ENCODE measurements at regions not wholly inside any gene's neighbourhood (a gene's known extent, or its start where the extent isn't known, plus 50 kb on each side); places are given as distances from the start of the nearest gene placed in this dataset.

- DNase-seq (ENCODE audit: low read depth) = no peak
These were observed 56.2 kb upstream of the TGFBR2 start for GRCh38 chr3:30550246-30550645.

GRCh38 chr3:30551266-30551665 lies 55.1 kb upstream of the TGFBR2 start:
- Histone ChIP-seq H3K27me3 (ENCODE audit: control insufficient read depth, insufficient read depth, low read length) (no peaks in the 10 kb centered on the region), H3K4me3 (ENCODE audit: low read depth, low read length) (no peak overlapping the region), H3K36me3 (ENCODE audit: control insufficient read depth, insufficient read depth, low read length) (no peaks in the 10 kb centered on the region)
- TF ChIP-seq CTCF (IDR thresholded peaks at IDR 0.05; ENCODE audit: insufficient read depth, low read length, poor library complexity, severe bottlenecking) = no peak
- no peak for DNase-seq (ENCODE audit: low read depth)

More at GRCh38 chr3:30550246-30550645, 56.2 kb upstream of the TGFBR2 start:
- Histone ChIP-seq H3K4me3 (ENCODE audit: low read depth, low read length) (no peak overlapping the region), H3K36me3 (ENCODE audit: control insufficient read depth, insufficient read depth, low read length) (no peaks in the 10 kb centered on the region), H3K27me3 (ENCODE audit: control insufficient read depth, insufficient read depth, low read length) (no peaks in the 10 kb centered on the region)
- TF ChIP-seq CTCF (IDR thresholded peaks at IDR 0.05; ENCODE audit: insufficient read depth, low read length, poor library complexity, severe bottlenecking) = no peak

GRCh38 chr3:30551927-30552326 lies 54.5 kb upstream of the TGFBR2 start:
- H3K27me3 ChIP-seq (ENCODE audit: control insufficient read depth, insufficient read depth, low read length) = no peaks in the 10 kb centered on the region
- no peak for DNase-seq (ENCODE audit: low read depth)
- no peaks in the 10 kb centered on the region for H3K36me3 ChIP-seq (ENCODE audit: control insufficient read depth, insufficient read depth, low read length)
- H3K4me3 ChIP-seq (ENCODE audit: low read depth, low read length) = no peak overlapping the region
- no peak for TF ChIP-seq CTCF (IDR thresholded peaks at IDR 0.05; ENCODE audit: insufficient read depth, low read length, poor library complexity, severe bottlenecking)

GRCh38 chr3:30553641-30554316 lies 52.6 kb upstream of the TGFBR2 start:
- Histone ChIP-seq H3K4me3 (ENCODE audit: low read depth, low read length) (no peak overlapping the region), H3K36me3 (ENCODE audit: control insufficient read depth, insufficient read depth, low read length) (no peaks in the 10 kb centered on the region), H3K27me3 (ENCODE audit: control insufficient read depth, insufficient read depth, low read length) (no peaks in the 10 kb centered on the region)
- DNase-seq (ENCODE audit: low read depth) = no peak
- no peak for TF ChIP-seq CTCF (IDR thresholded peaks at IDR 0.05; ENCODE audit: insufficient read depth, low read length, poor library complexity, severe bottlenecking)

- no peak overlapping the region for H3K4me3 ChIP-seq (ENCODE audit: low read depth, low read length)
- H3K36me3 ChIP-seq (ENCODE audit: control insufficient read depth, insufficient read depth, low read length) = no peaks in the 10 kb centered on the region
- no peaks in the 10 kb centered on the region for H3K27me3 ChIP-seq (ENCODE audit: control insufficient read depth, insufficient read depth, low read length)
- no peak for TF ChIP-seq CTCF (IDR thresholded peaks at IDR 0.05; ENCODE audit: insufficient read depth, low read length, poor library complexity, severe bottlenecking)
- no peak for DNase-seq (ENCODE audit: low read depth)
These were observed 52.1 kb upstream of the TGFBR2 start for GRCh38 chr3:30554317-30554690.

- H3K36me3 ChIP-seq (ENCODE audit: control insufficient read depth, insufficient read depth, low read length) = no peaks in the 10 kb centered on the region
- H3K27me3 ChIP-seq (ENCODE audit: control insufficient read depth, insufficient read depth, low read length) = no peaks in the 10 kb centered on the region
- TF ChIP-seq CTCF (IDR thresholded peaks at IDR 0.05; ENCODE audit: insufficient read depth, low read length, poor library complexity, severe bottlenecking) = no peak
- no peak overlapping the region for H3K4me3 ChIP-seq (ENCODE audit: low read depth, low read length)
- no peak for DNase-seq (ENCODE audit: low read depth)
These were observed 50.4 kb upstream of the TGFBR2 start for GRCh38 chr3:30555968-30556367.
